ENCODE measurements at regions not wholly inside any gene's neighbourhood (a gene's known extent, or its start where the extent isn't known, plus 50 kb on each side); places are given as distances from the start of the nearest gene placed in this dataset.

DNA sequence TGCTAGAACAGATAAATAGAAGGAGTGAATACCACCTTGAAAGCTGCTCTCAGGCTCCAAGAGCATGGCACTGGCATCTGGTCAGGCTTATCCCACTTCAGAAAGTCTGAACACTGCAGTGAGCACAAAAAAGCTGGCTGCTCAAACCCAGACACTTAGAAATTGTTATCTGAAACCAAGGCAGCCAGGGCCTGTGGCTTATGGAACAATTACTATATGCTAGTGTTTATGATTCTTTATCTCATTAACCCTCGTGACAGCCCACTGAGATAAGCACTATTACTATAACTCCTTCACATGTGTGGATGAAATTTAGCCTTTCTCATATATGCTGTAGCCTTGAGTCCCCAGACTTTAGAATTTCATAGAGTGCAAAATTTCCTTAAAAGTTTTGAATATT is 400.2 kb downstream of the RAB38 start:
- TF ChIP-seq, protein P1, sequence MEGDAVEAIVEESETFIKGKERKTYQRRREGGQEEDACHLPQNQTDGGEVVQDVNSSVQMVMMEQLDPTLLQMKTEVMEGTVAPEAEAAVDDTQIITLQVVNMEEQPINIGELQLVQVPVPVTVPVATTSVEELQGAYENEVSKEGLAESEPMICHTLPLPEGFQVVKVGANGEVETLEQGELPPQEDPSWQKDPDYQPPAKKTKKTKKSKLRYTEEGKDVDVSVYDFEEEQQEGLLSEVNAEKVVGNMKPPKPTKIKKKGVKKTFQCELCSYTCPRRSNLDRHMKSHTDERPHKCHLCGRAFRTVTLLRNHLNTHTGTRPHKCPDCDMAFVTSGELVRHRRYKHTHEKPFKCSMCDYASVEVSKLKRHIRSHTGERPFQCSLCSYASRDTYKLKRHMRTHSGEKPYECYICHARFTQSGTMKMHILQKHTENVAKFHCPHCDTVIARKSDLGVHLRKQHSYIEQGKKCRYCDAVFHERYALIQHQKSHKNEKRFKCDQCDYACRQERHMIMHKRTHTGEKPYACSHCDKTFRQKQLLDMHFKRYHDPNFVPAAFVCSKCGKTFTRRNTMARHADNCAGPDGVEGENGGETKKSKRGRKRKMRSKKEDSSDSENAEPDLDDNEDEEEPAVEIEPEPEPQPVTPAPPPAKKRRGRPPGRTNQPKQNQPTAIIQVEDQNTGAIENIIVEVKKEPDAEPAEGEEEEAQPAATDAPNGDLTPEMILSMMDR (conservative IDR thresholded peaks at IDR 0.05 in 1 of 2, IDR thresholded peaks at IDR 0.05 in 1 of 2; ENCODE audit: low read depth in 1 of 2, low read length in 2 of 2) = no peak
- TF ChIP-seq EZH2 (IDR thresholded peaks at IDR 0.05; ENCODE audit: low read length, missing control alignments) = no peak
